ENCODE measurements at regions not wholly inside any gene's neighbourhood (a gene's known extent, or its start where the extent isn't known, plus 50 kb on each side); places are given as distances from the start of the nearest gene placed in this dataset.

GRCh38 chr13:94921181-94921580 lies 208.8 kb upstream of the SOX21 start:
- Histone ChIP-seq H3K27ac (ENCODE audit: low read length) (no peak overlapping the region), H3K4me1 (ENCODE audit: control insufficient read depth, insufficient read depth, low read length) (no peaks in the 10 kb centered on the region), H3K4me3 (ENCODE audit: low read depth in 2 of 2, low read length in 2 of 2) (no peak overlapping the region), H3K36me3 (ENCODE audit: control insufficient read depth, insufficient read depth, low read length) (no peaks in the 10 kb centered on the region), H3K27me3 (ENCODE audit: control insufficient read depth, insufficient read depth, low read length) (no peaks in the 10 kb centered on the region), H3K9me3 (ENCODE audit: control insufficient read depth, insufficient read depth, low read depth, low read length) (no peaks in the 10 kb centered on the region)
- in situ Hi-C loops (cut with HindIII; ENCODE audit: low pct_unique_long_range_greater_than_20kb, low sequenced_read_pairs): no loop called here
- no TSS peak for BruUV-seq (replicated peaks)
- no peak for TF ChIP-seq SIN3A (IDR thresholded peaks at IDR 0.05; ENCODE audit: borderline replicate concordance, insufficient read depth, low read depth, low read length)
- TF ChIP-seq POLR2AphosphoS5 (IDR thresholded peaks at IDR 0.05; ENCODE audit: low read depth, low read length): no peak
- TF ChIP-seq, protein P1, sequence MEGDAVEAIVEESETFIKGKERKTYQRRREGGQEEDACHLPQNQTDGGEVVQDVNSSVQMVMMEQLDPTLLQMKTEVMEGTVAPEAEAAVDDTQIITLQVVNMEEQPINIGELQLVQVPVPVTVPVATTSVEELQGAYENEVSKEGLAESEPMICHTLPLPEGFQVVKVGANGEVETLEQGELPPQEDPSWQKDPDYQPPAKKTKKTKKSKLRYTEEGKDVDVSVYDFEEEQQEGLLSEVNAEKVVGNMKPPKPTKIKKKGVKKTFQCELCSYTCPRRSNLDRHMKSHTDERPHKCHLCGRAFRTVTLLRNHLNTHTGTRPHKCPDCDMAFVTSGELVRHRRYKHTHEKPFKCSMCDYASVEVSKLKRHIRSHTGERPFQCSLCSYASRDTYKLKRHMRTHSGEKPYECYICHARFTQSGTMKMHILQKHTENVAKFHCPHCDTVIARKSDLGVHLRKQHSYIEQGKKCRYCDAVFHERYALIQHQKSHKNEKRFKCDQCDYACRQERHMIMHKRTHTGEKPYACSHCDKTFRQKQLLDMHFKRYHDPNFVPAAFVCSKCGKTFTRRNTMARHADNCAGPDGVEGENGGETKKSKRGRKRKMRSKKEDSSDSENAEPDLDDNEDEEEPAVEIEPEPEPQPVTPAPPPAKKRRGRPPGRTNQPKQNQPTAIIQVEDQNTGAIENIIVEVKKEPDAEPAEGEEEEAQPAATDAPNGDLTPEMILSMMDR (IDR thresholded peaks at IDR 0.05): no peak
- TF ChIP-seq TCF7L2 (IDR thresholded peaks at IDR 0.05; ENCODE audit: low read depth, low read length): no peak
- TF ChIP-seq REST (IDR thresholded peaks at IDR 0.05; ENCODE audit: insufficient read depth in 1 of 2, low read depth in 2 of 2, low read length in 1 of 2): no peak
- DNase-seq (ENCODE audit: low read depth, low spot score) (no peak), ATAC-seq (no peak)
- POLR2A ChIA-PET: no interaction called here
- intact Hi-C loops (cut with micrococcal nuclease; ENCODE audit: unreplicated experiment): no loop called here
- CTCF ChIA-PET: no interaction called here

GRCh38 chr13:94920578-94920977 lies 208.2 kb upstream of the SOX21 start:
- H3K36me3 ChIP-seq (ENCODE audit: control insufficient read depth, insufficient read depth, low read length): no peaks in the 10 kb centered on the region
- H3K4me3 ChIP-seq (ENCODE audit: low read depth in 2 of 2, low read length in 2 of 2): no peak overlapping the region
- no TSS peak for BruUV-seq (replicated peaks)
- in situ Hi-C loops (cut with HindIII; ENCODE audit: low pct_unique_long_range_greater_than_20kb, low sequenced_read_pairs) (no loop called here), intact Hi-C loops (cut with micrococcal nuclease; ENCODE audit: unreplicated experiment) (no loop called here)
- no peak overlapping the region for H3K27ac ChIP-seq (ENCODE audit: low read length)
- H3K9me3 ChIP-seq (ENCODE audit: control insufficient read depth, insufficient read depth, low read depth, low read length): no peaks in the 10 kb centered on the region
- no peak for TF ChIP-seq SIN3A (IDR thresholded peaks at IDR 0.05; ENCODE audit: borderline replicate concordance, insufficient read depth, low read depth, low read length)
- TF ChIP-seq, protein P1 (IDR thresholded peaks at IDR 0.05): no peak
- TF ChIP-seq POLR2AphosphoS5 (IDR thresholded peaks at IDR 0.05; ENCODE audit: low read depth, low read length): no peak
- TF ChIP-seq REST (IDR thresholded peaks at IDR 0.05; ENCODE audit: insufficient read depth in 1 of 2, low read depth in 2 of 2, low read length in 1 of 2): no peak
- ChIA-PET POLR2A (no interaction called here), CTCF (no interaction called here)
- no peak for ATAC-seq
- DNase-seq (ENCODE audit: low read depth, low spot score): no peak
- no peaks in the 10 kb centered on the region for H3K4me1 ChIP-seq (ENCODE audit: control insufficient read depth, insufficient read depth, low read length)
- no peaks in the 10 kb centered on the region for H3K27me3 ChIP-seq (ENCODE audit: control insufficient read depth, insufficient read depth, low read length)

All from Panc1 (cell line).